D721Med (cell line): ENCODE measurements at regions not wholly inside any gene's neighbourhood (a gene's known extent, or its start where the extent isn't known, plus 50 kb on each side); places are given as distances from the start of the nearest gene placed in this dataset.

Experiments used
- DNase-seq: peaks from one replicate; pipeline ENCODE4 v3.0.0; 2011; ENCODE audit warnings: low spot score; ENCODE audit not compliant: insufficient read length
- FAIRE-seq: peaks from 2 replicates; lab custom pipeline; 2011; peaks lifted over from hg19 to GRCh38; lab: Jason Lieb, UNC
- CTCF ChIP-seq: IDR thresholded peaks from 2 replicates; pipeline ENCODE4 v1.5.1; 2012; ENCODE audit warnings: mild to moderate bottlenecking, control low read depth; ENCODE audit not compliant: insufficient read depth; ENCODE audit errors: missing control alignments

DNA sequence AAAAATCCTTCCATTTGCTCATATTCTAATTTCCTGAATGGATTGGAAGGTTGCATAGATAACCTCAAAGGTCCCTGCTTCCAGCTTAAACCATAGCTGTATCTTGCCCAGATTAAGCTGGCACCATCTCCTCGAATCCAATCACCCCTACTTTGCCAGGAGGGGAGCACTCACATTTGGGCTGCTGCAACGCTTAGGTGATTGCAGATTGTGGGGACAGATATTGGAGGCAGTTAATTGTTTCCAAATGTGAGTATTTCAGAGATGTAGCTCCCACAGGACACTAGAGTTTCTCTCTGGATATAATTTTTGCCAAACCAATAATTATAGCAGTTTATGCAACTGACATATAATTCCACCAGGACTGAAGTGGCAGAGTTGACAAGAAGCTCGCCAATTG is 53.5 kb upstream of the ACSL1 start:
- FAIRE-seq (no peak), DNase-seq (no peak)
- TF ChIP-seq CTCF, result no peak

- no peak for DNase-seq
- TF ChIP-seq CTCF, result no peak
- FAIRE-seq, result no peak
Observed at GRCh38 chr4:184882276-184882675, 56.5 kb upstream of the ACSL1 start.

GRCh38 chr4:184883024-184883423 is 57.3 kb upstream of the ACSL1 start:
- FAIRE-seq (no peak), DNase-seq (no peak)
- no peak for TF ChIP-seq CTCF

- no peak for TF ChIP-seq CTCF
- DNase-seq, result no peak
- FAIRE-seq, result no peak
Observed at GRCh38 chr4:184884883-184885282, 59.1 kb upstream of the ACSL1 start.

- FAIRE-seq (no peak), DNase-seq (no peak)
- no peak for TF ChIP-seq CTCF
Observed at GRCh38 chr4:184885602-184886001, 59.8 kb upstream of the ACSL1 start.

- TF ChIP-seq CTCF, result no peak
- FAIRE-seq (no peak), DNase-seq (no peak)
Observed at GRCh38 chr4:184887333-184887732, 61.6 kb upstream of the ACSL1 start.

DNA sequence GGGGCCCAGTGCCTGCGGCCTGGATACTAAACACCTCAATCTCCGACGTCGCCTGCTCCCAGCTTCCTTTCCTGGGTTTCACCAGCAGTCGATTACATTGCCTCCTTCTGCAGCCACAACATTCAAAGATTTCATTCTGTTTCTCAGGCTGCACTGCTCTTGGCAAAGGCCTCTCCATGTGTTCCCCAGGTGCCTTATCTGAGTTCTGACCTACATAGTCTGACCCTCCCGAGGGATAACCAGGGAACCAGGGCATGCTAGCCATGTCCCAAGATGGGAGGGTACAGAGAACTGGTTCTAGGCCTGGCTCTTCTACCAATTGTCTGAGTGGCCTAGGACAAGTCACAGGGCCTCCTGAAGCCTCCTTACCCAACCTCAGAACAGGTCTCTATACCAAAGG is 62.2 kb upstream of the ACSL1 start:
- no peak for TF ChIP-seq CTCF
- FAIRE-seq (no peak), DNase-seq (no peak)
